ENCODE measurements at regions not wholly inside any gene's neighbourhood (a gene's known extent, or its start where the extent isn't known, plus 50 kb on each side); places are given as distances from the start of the nearest gene placed in this dataset.
"Not testable (repeated sequence)": the region's sequence is repeated elsewhere in the genome, so short reads cannot be mapped to it uniquely, and the experiment has no call there.

- H3K9me3 ChIP-seq, result no peaks in the 10 kb centered on the region
- H3K27me3 ChIP-seq, result no peaks in the 10 kb centered on the region
- peaks cover 0 to 8% (median 0%) of the 10 kb centered on the region in 4 donors for H3K4me1 ChIP-seq
- no peaks in the 10 kb centered on the region for H3K36me3 ChIP-seq
- DNase-seq, result no peak
- intact Hi-C loops (cut with DNase I), result no loop called here
- H3K4me3 ChIP-seq, result no peak overlapping the region
- no peak overlapping the region for H3K27ac ChIP-seq
- WGBS, 2 donors, result 82 to 94% methylated on average over 3 of the region's 3 CpGs
- TF ChIP-seq POLR2A (IDR thresholded peaks at IDR 0.05) (no peak), POLR2AphosphoS5 (IDR thresholded peaks at IDR 0.05) (no peak), EP300 (IDR thresholded peaks at IDR 0.05) (no peak), CTCF (IDR thresholded peaks at IDR 0.05) (no peak)
Measured at GRCh38 chr9:81069038-81069795, 620.1 kb downstream of the TLE1 start.

GRCh38 chr9:81062995-81063394 lies 626.4 kb downstream of the TLE1 start:
- H3K4me1 ChIP-seq; DNase-seq; H3K27ac ChIP-seq; intact Hi-C loops (cut with DNase I); H3K9me3 ChIP-seq; H3K27me3 ChIP-seq; H3K4me3 ChIP-seq; H3K36me3 ChIP-seq: not testable (repeated sequence)
- WGBS, 2 donors, result 57 to 74% methylated on average over 3 of the region's 3 CpGs

- 65 to 81% methylated on average over 2 of the region's 2 CpGs for WGBS, 2 donors
- DNase-seq, result no peak
Measured at GRCh38 chr9:81058782-81059181, 630.6 kb downstream of the TLE1 start.

GRCh38 chr9:81053298-81054025 lies 635.9 kb downstream of the TLE1 start:
- no peak overlapping the region for H3K4me3 ChIP-seq
- DNase-seq, result no peak
- H3K4me1 ChIP-seq, result no peaks in the 10 kb centered on the region
- no peak overlapping the region for H3K27ac ChIP-seq
- H3K36me3 ChIP-seq, result no peaks in the 10 kb centered on the region
- WGBS, 2 donors, result 69 to 72% methylated on average over 1 of the region's 1 CpG
- intact Hi-C loops (cut with DNase I), result no loop called here
- no peaks in the 10 kb centered on the region for H3K27me3 ChIP-seq
- H3K9me3 ChIP-seq, result no peaks in the 10 kb centered on the region
- no peak for TF ChIP-seq EP300 (IDR thresholded peaks at IDR 0.05)
- no peak for TF ChIP-seq CTCF (IDR thresholded peaks at IDR 0.05)
- TF ChIP-seq POLR2A (IDR thresholded peaks at IDR 0.05), result no peak
- no peak for TF ChIP-seq POLR2AphosphoS5 (IDR thresholded peaks at IDR 0.05)

More at GRCh38 chr9:81058782-81059181, 630.6 kb downstream of the TLE1 start:
- Histone ChIP-seq H3K4me3 (no peak overlapping the region), H3K27ac (no peak overlapping the region), H3K9me3 (peaks cover 0 to 5% (median 0%) of the 10 kb centered on the region in 4 donors), H3K27me3 (no peaks in the 10 kb centered on the region), H3K36me3 (no peaks in the 10 kb centered on the region), H3K4me1 (no peaks in the 10 kb centered on the region)
- TF ChIP-seq CTCF (IDR thresholded peaks at IDR 0.05), result no peak
- no peak for TF ChIP-seq POLR2A (IDR thresholded peaks at IDR 0.05)
- no peak for TF ChIP-seq EP300 (IDR thresholded peaks at IDR 0.05)
- TF ChIP-seq POLR2AphosphoS5 (IDR thresholded peaks at IDR 0.05), result no peak
- intact Hi-C loops (cut with DNase I), result no loop called here

- no peaks in the 10 kb centered on the region for H3K27me3 ChIP-seq
- no peak overlapping the region for H3K27ac ChIP-seq
- no peaks in the 10 kb centered on the region for H3K9me3 ChIP-seq
- DNase-seq, result no peak
- H3K4me3 ChIP-seq, result no peak overlapping the region
- WGBS, 2 donors, result 87 to 96% methylated on average over 1 of the region's 1 CpG
- TF ChIP-seq POLR2AphosphoS5 (IDR thresholded peaks at IDR 0.05) (no peak), CTCF (IDR thresholded peaks at IDR 0.05) (no peak), EP300 (IDR thresholded peaks at IDR 0.05) (no peak), POLR2A (IDR thresholded peaks at IDR 0.05) (no peak)
- H3K4me1 ChIP-seq, result no peaks in the 10 kb centered on the region
- intact Hi-C loops (cut with DNase I), result no loop called here
- H3K36me3 ChIP-seq, result no peaks in the 10 kb centered on the region
Measured at GRCh38 chr9:81052846-81053245, 636.5 kb downstream of the TLE1 start.

Measured in sigmoid colon (tissue), 6 donors.